Keratinocyte (primary cell): ENCODE measurements at regions not wholly inside any gene's neighbourhood (a gene's known extent, or its start where the extent isn't known, plus 50 kb on each side); places are given as distances from the start of the nearest gene placed in this dataset.

ENCODE experiments used
- DNase-seq: peaks from one replicate; pipeline ENCODE4 v3.0.0-alpha.2; 2011; ENCODE audit warnings: low read depth, missing footprints, low spot score
- FAIRE-seq: peaks from 2 replicates; lab custom pipeline; 2011; peaks lifted over from hg19 to GRCh38; lab: Jason Lieb, UNC
- H2AFZ ChIP-seq: 2 replicates; pipeline ENCODE4 v1.6.0; 2012; ENCODE audit warnings: low read length, control low read depth, inconsistent platforms; ENCODE audit not compliant: control insufficient read depth
- H3K27ac ChIP-seq: 2 replicates; pipeline ENCODE4 v1.5.1; 2011; ENCODE audit warnings: low read length; ENCODE audit not compliant: control insufficient read depth, insufficient read depth
- H3K27me3 ChIP-seq: 3 replicates; pipeline ENCODE4 v1.6.0; 2011; ENCODE audit warnings: low read length; ENCODE audit not compliant: control insufficient read depth, insufficient read depth; ENCODE audit errors: extremely low read depth
- H3K36me3 ChIP-seq, 2 experiments: 2 replicates in 1 of 2; 3 replicates in 1 of 2; pipeline ENCODE4 v1.5.1; 2011; ENCODE audit warnings: low read length in 2 of 2, mild to moderate bottlenecking in 1 of 2; ENCODE audit not compliant: control insufficient read depth in 2 of 2, insufficient read depth in 2 of 2; ENCODE audit errors: extremely low read depth in 1 of 2
- H3K4me1 ChIP-seq: 3 replicates; pipeline ENCODE4 v1.5.1; 2011; ENCODE audit warnings: low read length; ENCODE audit not compliant: control insufficient read depth, insufficient read depth; ENCODE audit errors: extremely low read depth
- H3K4me2 ChIP-seq: 3 replicates; pipeline ENCODE4 v1.6.0; 2011; ENCODE audit warnings: low read depth, low read length; ENCODE audit not compliant: control insufficient read depth, insufficient read depth; ENCODE audit errors: extremely low read depth
- H3K4me3 ChIP-seq, 3 experiments: fragments of 200-600 bp in 1 of 3; sonication (generic) in 1 of 3; 2 replicates in 2 of 3; 3 replicates in 1 of 3; pipeline ENCODE4 v1.5.1; 2011 to 2016; ENCODE audit warnings: low read length in 3 of 3, mild to moderate bottlenecking in 3 of 3, control low read depth in 2 of 3, inconsistent platforms in 1 of 3, low read depth in 1 of 3, mixed read lengths in 1 of 3, mixed run types in 1 of 3, moderate library complexity in 1 of 3; ENCODE audit not compliant: control insufficient read depth in 2 of 3, insufficient read depth in 2 of 3; ENCODE audit errors: extremely low read depth in 1 of 3
- H3K79me2 ChIP-seq: 2 replicates; pipeline ENCODE4 v1.6.0; 2012; ENCODE audit warnings: low read length; ENCODE audit not compliant: control insufficient read depth, insufficient read depth
- H3K9ac ChIP-seq: 3 replicates; pipeline ENCODE4 v1.6.0; 2011; ENCODE audit warnings: low read length; ENCODE audit not compliant: control insufficient read depth, insufficient read depth; ENCODE audit errors: extremely low read depth
- H3K9me1 ChIP-seq: 3 replicates; pipeline ENCODE4 v1.6.0; 2011; ENCODE audit warnings: low read length; ENCODE audit not compliant: control insufficient read depth, insufficient read depth; ENCODE audit errors: extremely low read depth
- H3K9me3 ChIP-seq: 2 replicates; pipeline ENCODE4 v1.5.1; 2012; ENCODE audit warnings: low read depth, low read length; ENCODE audit not compliant: control insufficient read depth
- H4K20me1 ChIP-seq: 3 replicates; pipeline ENCODE4 v1.6.0; 2011; ENCODE audit warnings: low read length; ENCODE audit not compliant: control insufficient read depth, insufficient read depth; ENCODE audit errors: extremely low read depth
- CTCF ChIP-seq, 3 experiments: IDR thresholded peaks in 1 of 3; conservative IDR thresholded peaks in 1 of 3; optimal IDR thresholded peaks in 1 of 3; 2 replicates in 2 of 3; 3 replicates in 1 of 3; pipeline versions ENCODE3 to v1.5.1; 2011; ENCODE audit warnings: low read length in 3 of 3, mild to moderate bottlenecking in 3 of 3, moderate library complexity in 2 of 3, control low read depth in 1 of 3, inconsistent platforms in 1 of 3; ENCODE audit not compliant: insufficient read depth in 2 of 3; ENCODE audit errors: extremely low read depth in 1 of 3
- EZH2 ChIP-seq: IDR thresholded peaks from one replicate; pipeline ENCODE4 v1.6.1; 2012; ENCODE audit warnings: inconsistent platforms, mild to moderate bottlenecking, low read length, moderate library complexity
- dilution Hi-C: fragments of 300-500 bp; cut with MboI; formaldehyde crosslinking; loops from one replicate; pipeline ENCODE4 v1.7.0; 2020; ENCODE audit warnings: low sequenced_read_pairs; ENCODE audit not compliant: extremely low pct_ligation_motif_present

GRCh38 chr2:59174536-59175243 lies 933.6 kb upstream of the FANCL start:
- Histone ChIP-seq H3K4me3 (no peak overlapping the region), H3K4me1 (no peaks in the 10 kb centered on the region), H3K4me2 (no peak overlapping the region), H3K9me3 (no peaks in the 10 kb centered on the region), H4K20me1 (no peaks in the 10 kb centered on the region), H3K9ac (no peak overlapping the region), H3K27ac (no peak overlapping the region), H3K9me1 (no peaks in the 10 kb centered on the region), H3K27me3 (no peaks in the 10 kb centered on the region), H3K36me3 (no peaks in the 10 kb centered on the region), H3K79me2 (no peaks in the 10 kb centered on the region), H2AFZ (no peak overlapping the region)
- FAIRE-seq, result no peak
- TF ChIP-seq CTCF (optimal IDR thresholded peaks at IDR 0.05 in 1 of 3, IDR thresholded peaks at IDR 0.05 in 1 of 3, conservative IDR thresholded peaks at IDR 0.05 in 1 of 3; ENCODE audit: extremely low read depth in 1 of 3, insufficient read depth in 2 of 3, low read length in 3 of 3) (no peak), EZH2 (no peak)
- dilution Hi-C loops, result no loop called here
- no peak for DNase-seq

- Histone ChIP-seq H3K27me3 (no peaks in the 10 kb centered on the region), H3K4me3 (no peak overlapping the region), H4K20me1 (no peaks in the 10 kb centered on the region), H3K4me2 (no peak overlapping the region), H3K4me1 (no peaks in the 10 kb centered on the region), H3K79me2 (no peaks in the 10 kb centered on the region), H3K27ac (no peak overlapping the region), H3K9me3 (no peaks in the 10 kb centered on the region), H2AFZ (no peak overlapping the region), H3K9me1 (no peaks in the 10 kb centered on the region), H3K9ac (no peak overlapping the region), H3K36me3 (no peaks in the 10 kb centered on the region)
- DNase-seq, result no peak
- dilution Hi-C loops, result no loop called here
- no peak for FAIRE-seq
- no peak for TF ChIP-seq CTCF (optimal IDR thresholded peaks at IDR 0.05 in 1 of 3, IDR thresholded peaks at IDR 0.05 in 1 of 3, conservative IDR thresholded peaks at IDR 0.05 in 1 of 3; ENCODE audit: extremely low read depth in 1 of 3, insufficient read depth in 2 of 3, low read length in 3 of 3)
- TF ChIP-seq EZH2, result no peak
Observed at GRCh38 chr2:59173325-59173724, 932.2 kb upstream of the FANCL start.
